ENCODE measurements at regions not wholly inside any gene's neighbourhood (a gene's known extent, or its start where the extent isn't known, plus 50 kb on each side); places are given as distances from the start of the nearest gene placed in this dataset.

DNA sequence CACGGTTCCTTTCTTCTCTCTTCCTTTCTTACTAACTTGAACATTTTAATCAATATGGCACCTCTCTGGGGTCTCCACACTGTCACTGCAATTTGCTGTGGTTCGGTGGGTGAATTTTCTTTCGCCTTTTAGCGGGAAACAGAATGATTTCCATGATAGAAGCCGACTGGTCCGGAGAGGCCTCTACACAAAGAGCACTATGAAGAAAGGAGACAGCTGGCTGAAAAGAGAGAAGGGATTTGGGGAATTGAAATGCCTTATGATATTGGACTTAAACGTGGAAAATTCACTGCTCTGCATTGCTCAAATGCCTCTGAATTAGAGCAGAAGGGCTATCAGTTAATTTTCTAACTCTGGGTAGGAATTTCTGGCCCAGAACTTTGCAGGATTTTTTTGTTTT lies 55.9 kb downstream of the KCNA5 start:
- peaks cover 6% of the 10 kb centered on the region for H3K4me1 Mint-ChIP-seq (ENCODE audit: low read depth, unreplicated experiment)
- H3K27me3 Mint-ChIP-seq (ENCODE audit: insufficient read depth, unreplicated experiment), result peaks cover 40% of the 10 kb centered on the region
- H3K4me1 ChIP-seq, result no peaks in the 10 kb centered on the region
- ChIA-PET CTCF (interaction anchor here (0.5 kb wide), 1 partner anchor 243 kb away, joined by 3 read pairs; no protein-coding TSS in a partner anchor), POLR2A (no interaction called here)
- H3K4me3 Mint-ChIP-seq (ENCODE audit: unreplicated experiment), result no peak overlapping the region
- H3K27ac Mint-ChIP-seq (ENCODE audit: unreplicated experiment), result no peak overlapping the region
- BruUV-seq (replicated peaks), result no TSS peak
- TF ChIP-seq, protein P1, sequence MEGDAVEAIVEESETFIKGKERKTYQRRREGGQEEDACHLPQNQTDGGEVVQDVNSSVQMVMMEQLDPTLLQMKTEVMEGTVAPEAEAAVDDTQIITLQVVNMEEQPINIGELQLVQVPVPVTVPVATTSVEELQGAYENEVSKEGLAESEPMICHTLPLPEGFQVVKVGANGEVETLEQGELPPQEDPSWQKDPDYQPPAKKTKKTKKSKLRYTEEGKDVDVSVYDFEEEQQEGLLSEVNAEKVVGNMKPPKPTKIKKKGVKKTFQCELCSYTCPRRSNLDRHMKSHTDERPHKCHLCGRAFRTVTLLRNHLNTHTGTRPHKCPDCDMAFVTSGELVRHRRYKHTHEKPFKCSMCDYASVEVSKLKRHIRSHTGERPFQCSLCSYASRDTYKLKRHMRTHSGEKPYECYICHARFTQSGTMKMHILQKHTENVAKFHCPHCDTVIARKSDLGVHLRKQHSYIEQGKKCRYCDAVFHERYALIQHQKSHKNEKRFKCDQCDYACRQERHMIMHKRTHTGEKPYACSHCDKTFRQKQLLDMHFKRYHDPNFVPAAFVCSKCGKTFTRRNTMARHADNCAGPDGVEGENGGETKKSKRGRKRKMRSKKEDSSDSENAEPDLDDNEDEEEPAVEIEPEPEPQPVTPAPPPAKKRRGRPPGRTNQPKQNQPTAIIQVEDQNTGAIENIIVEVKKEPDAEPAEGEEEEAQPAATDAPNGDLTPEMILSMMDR (IDR thresholded peaks at IDR 0.05; ENCODE audit: insufficient read depth in 1 of 2, low read depth in 1 of 2, low read length in 1 of 2, severe bottlenecking in 1 of 2, unreplicated experiment in 1 of 2), result no peak
- H3K36me3 ChIP-seq (ENCODE audit: control insufficient read depth, insufficient read depth, low read length), result no peaks in the 10 kb centered on the region
- no peak for DNase-seq
- no peaks in the 10 kb centered on the region for H3K36me3 Mint-ChIP-seq (ENCODE audit: insufficient read depth, unreplicated experiment)
- intact Hi-C loops (cut with micrococcal nuclease; ENCODE audit: unreplicated experiment), result no loop called here
- H3K27me3 ChIP-seq (replicated peaks; ENCODE audit: control insufficient read depth, insufficient read depth, low read length), result peaks cover 2% of the 10 kb centered on the region; the same call in 1 of the 2 replicates
- no peak overlapping the region for H3K4me3 ChIP-seq (ENCODE audit: low read depth, low read length)
- H3K9me3 Mint-ChIP-seq (ENCODE audit: unreplicated experiment), result no peaks in the 10 kb centered on the region
- no peaks in the 10 kb centered on the region for H3K9me3 ChIP-seq

DNA sequence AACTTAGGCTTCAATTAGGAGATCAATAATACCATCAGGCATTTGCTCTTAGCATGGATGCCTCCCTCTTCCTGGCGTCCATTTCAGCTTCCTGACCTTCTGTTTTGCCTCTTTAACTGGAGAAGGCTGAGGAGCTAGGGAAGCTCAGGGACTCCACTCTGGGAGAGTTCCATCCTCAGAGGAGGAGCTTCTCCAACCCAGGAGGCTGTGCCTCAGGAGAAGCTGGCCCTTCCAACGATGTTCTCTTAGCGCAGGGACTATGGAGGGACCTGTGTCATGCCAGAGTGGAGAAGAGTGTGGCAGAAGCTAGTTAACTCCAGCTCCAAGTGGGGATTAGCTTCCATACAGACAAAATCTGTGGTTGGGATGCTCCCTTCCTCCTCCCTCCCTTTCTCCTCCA lies 58.0 kb downstream of the KCNA5 start:
- Histone ChIP-seq H3K36me3 (ENCODE audit: control insufficient read depth, insufficient read depth, low read length) (no peaks in the 10 kb centered on the region), H3K4me3 (ENCODE audit: low read depth, low read length) (no peak overlapping the region), H3K4me1 (no peaks in the 10 kb centered on the region), H3K27me3 (replicated peaks; ENCODE audit: control insufficient read depth, insufficient read depth, low read length) (no peaks in the 10 kb centered on the region; the same call in 1 of the 2 replicates), H3K9me3 (no peaks in the 10 kb centered on the region)
- Mint-ChIP-seq H3K4me3 (ENCODE audit: unreplicated experiment) (no peak overlapping the region), H3K4me1 (ENCODE audit: low read depth, unreplicated experiment) (peaks cover 7% of the 10 kb centered on the region), H3K27me3 (ENCODE audit: insufficient read depth, unreplicated experiment) (peaks cover 32% of the 10 kb centered on the region), H3K27ac (ENCODE audit: unreplicated experiment) (no peak overlapping the region), H3K36me3 (ENCODE audit: insufficient read depth, unreplicated experiment) (no peaks in the 10 kb centered on the region), H3K9me3 (ENCODE audit: unreplicated experiment) (no peaks in the 10 kb centered on the region)
- BruUV-seq (replicated peaks), result no TSS peak
- no peak for DNase-seq
- POLR2A ChIA-PET, result no interaction called here
- CTCF ChIA-PET, result no interaction called here
- TF ChIP-seq, protein P1 (IDR thresholded peaks at IDR 0.05; ENCODE audit: insufficient read depth in 1 of 2, low read depth in 1 of 2, low read length in 1 of 2, severe bottlenecking in 1 of 2, unreplicated experiment in 1 of 2), result no peak
- intact Hi-C loops (cut with micrococcal nuclease; ENCODE audit: unreplicated experiment), result no loop called here

DNA sequence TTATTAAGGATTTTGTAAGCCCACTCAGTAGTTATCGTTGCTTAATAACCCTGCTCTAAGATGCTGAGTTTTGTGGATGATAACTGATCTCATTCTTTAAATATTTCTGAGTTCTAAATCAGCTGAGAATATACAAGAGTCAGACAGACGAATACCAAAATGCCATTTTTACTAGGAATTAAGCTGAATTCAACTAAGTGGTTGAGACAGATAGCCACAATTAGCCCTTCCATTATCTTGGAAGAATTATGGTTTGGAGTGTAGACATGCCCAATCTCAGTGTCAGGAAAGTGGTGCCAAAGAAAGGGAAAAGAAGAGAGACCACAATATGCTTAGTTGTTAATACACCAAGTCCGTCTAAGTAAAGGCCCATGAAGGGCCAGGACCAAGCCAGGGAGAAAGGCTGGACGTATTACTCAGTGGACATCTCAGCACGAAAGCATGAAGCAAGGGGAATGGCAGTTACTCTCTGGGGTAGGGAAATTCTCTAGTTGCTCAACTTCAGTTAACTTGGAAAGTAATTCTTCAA lies 58.6 kb downstream of the KCNA5 start:
- no peak overlapping the region for H3K27ac Mint-ChIP-seq (ENCODE audit: unreplicated experiment)

More for the DNA sequence above, 58.6 kb downstream of the KCNA5 start:
- Histone ChIP-seq H3K4me1 (no peaks in the 10 kb centered on the region), H3K9me3 (no peaks in the 10 kb centered on the region), H3K36me3 (ENCODE audit: control insufficient read depth, insufficient read depth, low read length) (no peaks in the 10 kb centered on the region), H3K4me3 (ENCODE audit: low read depth, low read length) (no peak overlapping the region), H3K27me3 (replicated peaks; ENCODE audit: control insufficient read depth, insufficient read depth, low read length) (no peaks in the 10 kb centered on the region; the same call in 1 of the 2 replicates)
- POLR2A ChIA-PET, result no interaction called here
- Mint-ChIP-seq H3K4me3 (ENCODE audit: unreplicated experiment) (no peak overlapping the region), H3K9me3 (ENCODE audit: unreplicated experiment) (no peaks in the 10 kb centered on the region), H3K4me1 (ENCODE audit: low read depth, unreplicated experiment) (peaks cover 7% of the 10 kb centered on the region), H3K36me3 (ENCODE audit: insufficient read depth, unreplicated experiment) (no peaks in the 10 kb centered on the region), H3K27me3 (ENCODE audit: insufficient read depth, unreplicated experiment) (peaks cover 29% of the 10 kb centered on the region)
- no TSS peak for BruUV-seq (replicated peaks)
- CTCF ChIA-PET, result no interaction called here
- TF ChIP-seq, protein P1 (IDR thresholded peaks at IDR 0.05; ENCODE audit: insufficient read depth in 1 of 2, low read depth in 1 of 2, low read length in 1 of 2, severe bottlenecking in 1 of 2, unreplicated experiment in 1 of 2), result no peak
- intact Hi-C loops (cut with micrococcal nuclease; ENCODE audit: unreplicated experiment), result no loop called here
- DNase-seq, result no peak
